RPMI7951 (cell line): ENCODE measurements at regions not wholly inside any gene's neighbourhood (a gene's known extent, or its start where the extent isn't known, plus 50 kb on each side); places are given as distances from the start of the nearest gene placed in this dataset.

ENCODE experiments used
- DNase-seq: peaks from one replicate; pipeline ENCODE4 v3.0.0-alpha.2; 2012; ENCODE audit warnings: low read depth

DNA sequence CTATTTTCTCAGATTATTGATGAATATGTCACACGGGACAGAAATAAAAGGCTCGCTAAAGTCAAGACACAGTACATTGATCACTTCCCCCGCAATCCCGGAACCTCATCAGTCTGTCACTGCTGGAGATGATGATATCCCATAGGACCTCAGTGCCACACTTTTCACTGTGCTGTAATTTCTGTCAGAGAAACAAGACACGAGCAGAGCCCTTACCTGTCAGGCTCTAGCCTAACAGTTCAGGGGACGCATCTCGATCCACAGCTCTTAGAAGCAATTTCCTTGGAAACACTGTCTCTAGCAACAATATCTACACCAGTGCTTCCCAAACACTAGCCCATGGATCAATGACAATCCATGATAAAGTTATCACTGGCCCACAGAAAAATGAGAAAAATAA is 140.0 kb downstream of the GRIN2B start:
- no peak for DNase-seq

- no peak for DNase-seq
Observed at GRCh38 chr12:13839365-13840336, 141.8 kb downstream of the GRIN2B start.

GRCh38 chr12:13836099-13836498 is 145.3 kb downstream of the GRIN2B start:
- no peak for DNase-seq

DNA sequence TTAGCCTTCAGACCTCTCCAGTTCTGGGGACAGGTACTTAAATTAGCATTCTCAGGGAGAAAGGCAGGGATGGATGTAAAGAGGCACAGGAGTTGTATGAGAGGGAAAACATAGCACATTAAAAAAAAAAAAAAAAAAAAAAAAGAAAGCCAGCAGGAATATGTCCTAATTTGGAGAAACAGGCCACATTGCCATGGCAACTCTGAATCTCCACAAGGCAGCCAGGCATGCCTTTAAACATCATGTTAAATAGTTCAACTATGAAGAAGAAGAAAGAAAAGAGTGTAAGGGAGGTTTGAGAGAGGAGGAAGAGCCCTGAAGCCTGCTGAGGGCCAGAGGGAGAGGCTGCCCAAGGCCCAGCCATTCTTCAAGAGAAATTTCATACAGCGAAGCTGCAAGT is 145.8 kb downstream of the GRIN2B start:
- no peak for DNase-seq

DNA sequence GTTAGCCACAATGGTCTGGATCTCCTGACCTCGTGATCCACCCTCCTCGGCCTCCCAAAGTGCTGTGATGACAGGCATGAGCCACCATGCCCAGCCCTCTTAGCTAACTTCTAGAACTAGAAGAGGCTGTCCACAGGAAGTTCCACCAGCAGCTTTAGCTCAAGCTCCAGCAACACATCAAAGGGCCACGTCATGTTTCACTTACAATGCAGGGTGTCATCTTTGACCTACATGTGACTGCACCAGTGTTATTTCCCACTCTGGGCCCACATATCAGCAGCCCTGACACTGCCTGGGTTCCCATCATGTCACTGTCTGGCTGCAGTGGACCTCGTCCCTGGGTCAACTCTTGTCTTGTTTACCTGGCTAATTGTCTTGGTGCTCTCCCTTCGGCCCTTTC is 147.2 kb downstream of the GRIN2B start:
- no peak for DNase-seq

DNA sequence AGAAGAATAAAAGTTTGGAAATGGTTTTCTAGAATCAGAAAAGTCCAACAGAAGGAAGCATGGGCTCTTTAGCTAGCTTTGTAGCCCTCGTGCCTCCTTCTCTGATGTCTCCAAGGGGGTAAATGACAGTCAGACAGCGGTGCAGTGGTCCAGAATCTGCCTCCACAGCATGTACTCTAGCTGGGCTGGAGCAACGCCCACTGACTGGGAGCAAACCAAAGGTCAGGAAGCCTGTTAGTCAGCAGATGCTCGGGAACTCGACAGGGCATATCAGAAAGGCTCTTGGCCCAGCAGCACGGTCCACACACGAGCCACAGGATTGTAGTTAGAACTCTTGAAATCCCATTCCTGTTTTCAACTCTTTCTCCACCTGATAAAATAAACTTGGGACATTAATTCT is 164.3 kb downstream of the GRIN2B start:
- no peak for DNase-seq

GRCh38 chr12:13816394-13816793 is 165.0 kb downstream of the GRIN2B start:
- no peak for DNase-seq

- DNase-seq = no peak
Observed at GRCh38 chr12:13812168-13812567, 169.2 kb downstream of the GRIN2B start.

- DNase-seq = no peak
Observed at GRCh38 chr12:13811061-13811460, 170.3 kb downstream of the GRIN2B start.

- no peak for DNase-seq
Observed at GRCh38 chr12:13805041-13805440, 176.4 kb downstream of the GRIN2B start.

GRCh38 chr12:13801543-13801942 is 179.9 kb downstream of the GRIN2B start:
- DNase-seq = no peak

DNA sequence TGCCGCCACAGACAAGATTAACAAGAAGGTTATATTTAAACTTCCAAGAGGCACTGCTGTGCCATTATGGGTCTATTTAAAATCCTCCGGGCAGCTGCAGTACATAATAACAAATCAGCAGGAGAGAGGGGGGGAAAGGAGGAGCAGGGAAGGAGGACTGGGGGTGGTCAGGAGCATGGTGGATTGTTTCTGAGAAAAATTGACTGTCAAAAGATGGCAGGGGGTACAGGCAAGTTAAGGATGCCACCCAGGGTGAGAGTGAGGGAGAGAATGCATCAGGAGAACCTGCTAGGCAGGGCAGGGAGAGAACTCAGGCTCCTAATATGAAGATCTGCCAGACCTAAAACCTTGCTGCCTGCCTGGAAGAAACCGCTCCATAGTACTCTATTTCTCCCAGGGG is 181.8 kb downstream of the GRIN2B start:
- no peak for DNase-seq

DNA sequence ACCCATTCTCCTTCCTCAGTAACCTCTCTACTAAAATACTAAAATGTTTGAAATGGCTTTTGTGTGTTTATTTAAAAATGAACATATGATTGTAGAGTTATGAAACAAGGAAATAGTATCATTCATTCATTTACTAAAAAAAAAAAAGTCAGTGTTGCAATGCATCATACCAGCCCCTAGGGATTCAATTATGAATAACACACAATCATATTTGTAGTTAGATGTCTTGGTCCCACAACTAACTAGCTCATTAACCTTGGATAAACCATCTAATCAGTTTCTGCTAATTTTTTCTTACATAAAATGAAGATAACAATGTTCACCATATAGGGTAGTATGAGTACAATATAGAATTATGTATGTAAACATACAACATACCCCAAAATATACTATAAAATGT is 183.2 kb downstream of the GRIN2B start:
- DNase-seq = no peak

GRCh38 chr12:13794706-13795105 is 186.7 kb downstream of the GRIN2B start:
- DNase-seq = no peak

DNA sequence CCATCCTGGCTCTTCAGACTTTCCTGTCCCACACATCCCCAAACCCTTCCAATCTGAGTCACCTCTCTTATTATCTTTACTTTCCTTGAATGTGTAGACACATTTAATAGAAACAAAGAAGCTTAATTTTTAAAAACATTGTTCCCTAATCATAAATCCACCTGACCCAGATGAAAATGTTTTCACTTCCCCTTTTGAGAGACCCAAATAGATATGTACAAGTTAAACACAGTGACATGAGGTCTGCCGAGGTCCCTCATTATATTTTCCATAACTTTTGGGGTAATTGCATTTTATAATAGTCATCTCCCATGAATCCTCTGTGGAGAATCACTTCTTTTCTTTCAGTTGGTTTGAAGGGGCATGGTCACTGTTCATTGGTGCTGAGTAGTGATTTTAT is 191.1 kb downstream of the GRIN2B start:
- DNase-seq = no peak

DNA sequence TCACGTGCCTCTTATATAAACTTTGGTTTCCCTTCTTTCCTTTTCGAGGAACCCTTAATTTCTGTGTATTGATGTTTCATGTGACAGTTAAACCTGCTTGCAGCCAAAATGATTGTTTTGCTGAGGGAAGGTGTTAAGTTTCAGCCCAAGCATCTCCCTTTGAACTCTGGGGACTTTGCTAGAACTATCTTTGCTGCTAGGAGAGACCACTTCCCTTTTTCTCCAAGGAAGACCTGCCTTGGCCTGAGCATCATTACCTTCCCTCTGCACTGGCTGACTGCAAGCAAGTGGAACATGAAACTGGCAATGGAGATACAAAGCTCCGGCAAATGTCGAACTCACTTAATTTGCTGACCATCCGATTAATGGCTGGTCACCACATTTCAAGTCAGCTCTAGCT is 192.8 kb downstream of the GRIN2B start:
- no peak for DNase-seq

DNA sequence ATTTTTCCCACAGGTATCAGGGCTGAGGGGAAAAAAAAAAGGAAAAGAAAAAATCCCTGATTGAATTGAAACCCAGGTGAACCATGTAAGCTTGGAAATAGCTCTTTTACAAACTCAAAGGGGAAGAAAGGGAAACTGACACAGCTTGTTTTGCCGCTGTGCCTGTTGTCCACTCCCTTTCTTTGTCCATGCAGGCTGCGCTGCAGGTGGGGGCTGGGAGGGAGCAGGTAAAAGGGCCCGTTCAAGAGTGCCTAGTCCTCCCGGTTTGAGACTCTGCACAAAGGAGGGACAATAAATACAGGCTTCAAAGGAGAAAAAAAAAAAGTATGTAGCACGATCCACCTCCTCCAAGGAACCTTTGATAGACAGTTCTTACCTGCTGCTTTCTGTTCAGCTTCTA is 194.8 kb downstream of the GRIN2B start:
- no peak for DNase-seq

DNA sequence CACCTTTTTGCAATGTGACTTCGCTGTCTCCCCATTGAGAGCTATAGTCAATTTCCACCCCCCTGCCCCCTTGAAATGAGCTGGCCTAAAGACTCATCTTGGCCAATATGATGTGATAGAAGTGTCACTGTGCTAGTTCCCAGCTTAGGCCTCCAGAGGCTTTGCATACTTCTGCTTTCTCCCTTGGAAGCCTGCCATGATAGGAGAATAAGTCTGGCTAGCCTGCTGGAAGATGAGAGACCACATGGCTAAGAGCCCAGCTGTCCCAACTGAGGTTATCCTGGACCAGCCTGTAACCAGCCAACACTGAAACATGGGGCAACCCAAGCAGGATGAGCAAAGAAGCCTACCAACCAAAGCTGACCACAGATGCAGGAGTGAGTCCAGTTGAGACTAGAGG is 196.9 kb downstream of the GRIN2B start:
- no peak for DNase-seq

DNA sequence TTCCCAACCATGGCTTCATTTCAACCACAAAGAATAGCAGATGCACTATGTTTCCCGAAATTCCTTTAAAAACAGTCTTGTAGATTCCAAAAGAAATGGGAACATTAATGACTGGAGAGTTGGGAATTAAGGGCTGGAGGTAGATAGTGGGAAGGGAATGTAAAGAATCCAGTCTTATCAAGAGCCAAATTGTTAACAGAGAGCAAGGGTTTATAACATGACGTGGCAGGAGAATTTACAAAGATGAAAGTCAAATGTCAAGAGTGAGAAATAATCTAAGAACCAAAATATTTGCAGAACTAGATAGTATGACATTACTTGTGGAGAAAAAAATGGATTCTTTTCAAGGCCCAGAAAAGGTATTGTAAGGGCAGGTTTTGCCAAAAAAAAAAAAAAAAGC is 200.9 kb downstream of the GRIN2B start:
- DNase-seq = no peak

DNA sequence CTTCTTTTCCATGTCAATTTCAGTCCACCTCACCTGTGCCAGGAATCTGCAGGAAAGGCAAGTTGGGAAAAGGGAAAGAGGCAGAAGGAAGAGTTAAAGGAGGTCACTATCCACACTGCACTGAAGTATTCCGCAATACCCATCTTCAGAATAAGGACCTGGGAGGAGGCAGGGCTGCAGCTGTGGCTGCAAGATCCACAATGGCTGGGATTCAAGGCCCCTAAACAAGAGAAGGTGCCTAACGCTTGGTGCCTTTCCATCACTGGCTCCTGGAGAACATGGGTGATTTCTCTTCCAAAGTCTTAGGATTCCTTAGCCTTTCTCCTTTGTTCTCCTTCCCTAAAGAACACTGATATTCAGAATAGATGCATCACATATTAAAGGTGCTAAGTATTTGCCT is 204.0 kb downstream of the GRIN2B start:
- no peak for DNase-seq

DNA sequence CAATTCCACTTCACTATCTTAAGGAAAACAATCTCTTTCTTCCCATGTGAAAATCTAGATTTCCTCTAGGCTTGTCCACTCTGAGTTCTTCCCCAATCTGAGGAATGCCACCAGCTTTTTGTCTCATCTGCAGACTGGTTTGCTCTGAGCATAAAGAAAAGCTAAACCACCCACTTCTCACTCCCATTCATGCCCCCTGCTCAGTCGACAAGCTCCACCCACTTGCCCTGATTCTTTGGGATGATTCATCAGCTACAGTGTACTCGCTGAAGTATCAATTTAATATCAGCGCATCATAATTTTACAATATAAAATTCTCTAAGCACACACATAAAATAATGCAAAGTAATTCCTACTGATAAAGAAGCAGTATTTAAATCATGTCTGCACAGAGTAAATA is 209.1 kb downstream of the GRIN2B start:
- DNase-seq = no peak

GRCh38 chr12:13770576-13770975 is 210.8 kb downstream of the GRIN2B start:
- DNase-seq = no peak

GRCh38 chr12:13769966-13770365 is 211.4 kb downstream of the GRIN2B start:
- no peak for DNase-seq

GRCh38 chr12:13769273-13769672 is 212.1 kb downstream of the GRIN2B start:
- no peak for DNase-seq
